Activated CD4-positive, alpha-beta T cell treated with anti-CD3 and anti-CD28 coated beads for 36 hours (primary cell): ENCODE measurements at regions not wholly inside any gene's neighbourhood (a gene's known extent, or its start where the extent isn't known, plus 50 kb on each side); places are given as distances from the start of the nearest gene placed in this dataset.

Experiments
- ATAC-seq: fragments of 200-7000 bp; cut with Tn5 transposase; one replicate; pipeline ENCODE4 v1.10.0; 2021; ENCODE audit warnings: mild to moderate bottlenecking, moderate library complexity
- CTCF ChIA-PET: fragments of 350-600 bp; sonication (Branson Sonifier 250); formaldehyde crosslinking; loops from one replicate; lab custom pipeline; 2021; ENCODE audit warnings: antibody characterized with exemption; lab: Charles Lee
- POLR2A ChIA-PET: fragments of 350-600 bp; sonication (Branson Sonifier 250); formaldehyde crosslinking; loops from one replicate; lab custom pipeline; 2021; ENCODE audit warnings: antibody characterized with exemption, inconsistent platforms; lab: Charles Lee
- DNase-seq: peaks from one replicate; pipeline ENCODE4 v3.0.0-alpha.2; 2020
- H3K27ac Mint-ChIP-seq: one replicate; pipeline ENCODE4 v1.8.0; 2021; ENCODE audit warnings: mixed read lengths
- H3K27me3 Mint-ChIP-seq: one replicate; pipeline ENCODE4 v1.8.0; 2021; ENCODE audit warnings: mixed read lengths
- H3K36me3 Mint-ChIP-seq: one replicate; pipeline ENCODE4 v1.8.0; 2021; ENCODE audit warnings: low read depth, mixed read lengths
- H3K4me1 Mint-ChIP-seq: one replicate; pipeline ENCODE4 v1.8.0; 2021; ENCODE audit warnings: mixed read lengths
- H3K4me3 Mint-ChIP-seq: one replicate; pipeline ENCODE4 v1.8.0; 2021; ENCODE audit warnings: mild to moderate bottlenecking, moderate library complexity, mixed read lengths
- H3K9me3 Mint-ChIP-seq: one replicate; pipeline ENCODE4 v1.8.0; 2021; ENCODE audit warnings: low read depth, mixed read lengths
- intact Hi-C, 2 experiments: fragments of 100-400 bp; cut with DNase I in 1 of 2; cut with micrococcal nuclease in 1 of 2; formaldehyde crosslinking; loops; one replicate each; pipeline versions ENCODE4 v1.14.2 to v1.15.1; 2022 to 2024; cut with DNase I, micrococcal nuclease

GRCh38 chr13:60707878-60708277 is 310.9 kb downstream of the TDRD3 start:
- Mint-ChIP-seq H3K27ac (no peak overlapping the region), H3K36me3 (no peaks in the 10 kb centered on the region), H3K9me3 (no peaks in the 10 kb centered on the region), H3K27me3 (no peaks in the 10 kb centered on the region), H3K4me3 (no peak overlapping the region), H3K4me1 (no peaks in the 10 kb centered on the region)
- intact Hi-C loops, result no loop called here
- no peak for DNase-seq
- no peak for ATAC-seq
- ChIA-PET CTCF (interaction anchor here (1.0 kb wide), 1 partner anchor 257 kb away, joined by 4 read pairs; no protein-coding TSS in a partner anchor), POLR2A (interaction anchor here (0.5 kb wide), 1 partner anchor 125 kb away, joined by 3 read pairs; no protein-coding TSS in a partner anchor)

GRCh38 chr13:60701895-60702294 is 304.9 kb downstream of the TDRD3 start:
- intact Hi-C loops, result no loop called here
- H3K4me1 Mint-ChIP-seq, result no peaks in the 10 kb centered on the region
- H3K4me3 Mint-ChIP-seq, result no peak overlapping the region
- ATAC-seq (no peak), DNase-seq (no peak)
- no peaks in the 10 kb centered on the region for H3K9me3 Mint-ChIP-seq
- CTCF ChIA-PET, result no interaction called here
- no peak overlapping the region for H3K27ac Mint-ChIP-seq
- peaks cover 2% of the 10 kb centered on the region for H3K27me3 Mint-ChIP-seq
- POLR2A ChIA-PET, result no interaction called here
- no peaks in the 10 kb centered on the region for H3K36me3 Mint-ChIP-seq

- H3K9me3 Mint-ChIP-seq, result no peaks in the 10 kb centered on the region
- intact Hi-C loops, result no loop called here
- ChIA-PET POLR2A (no interaction called here), CTCF (no interaction called here)
- H3K4me1 Mint-ChIP-seq, result no peaks in the 10 kb centered on the region
- DNase-seq, result no peak
- H3K36me3 Mint-ChIP-seq, result no peaks in the 10 kb centered on the region
- peaks cover 2% of the 10 kb centered on the region for H3K27me3 Mint-ChIP-seq
- ATAC-seq, result no peak
- H3K4me3 Mint-ChIP-seq, result no peak overlapping the region
- no peak overlapping the region for H3K27ac Mint-ChIP-seq
Observed at GRCh38 chr13:60700994-60701393, 304.0 kb downstream of the TDRD3 start.

DNA sequence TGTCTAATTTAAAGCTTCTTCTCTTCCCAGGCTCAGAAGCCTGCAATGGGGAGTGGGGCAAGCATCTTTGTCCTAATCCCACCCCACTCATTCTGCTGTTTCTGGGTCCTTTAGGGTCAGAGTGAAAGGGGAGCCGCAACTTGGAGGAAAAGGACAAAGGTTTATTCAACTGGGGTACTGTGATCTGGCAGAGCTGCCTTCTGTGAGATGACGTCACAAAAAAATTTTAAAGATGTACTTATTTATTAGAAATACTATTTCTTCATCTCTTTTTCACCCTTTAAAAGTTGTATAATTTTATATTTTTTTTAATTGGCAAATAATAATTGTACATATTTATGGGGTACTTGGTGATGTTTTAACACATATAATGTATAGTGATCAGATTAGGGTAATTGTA is 302.6 kb downstream of the TDRD3 start:
- intact Hi-C loops, result no loop called here
- POLR2A ChIA-PET, result no interaction called here
- CTCF ChIA-PET, result no interaction called here
- H3K36me3 Mint-ChIP-seq, result no peaks in the 10 kb centered on the region
- no peaks in the 10 kb centered on the region for H3K4me1 Mint-ChIP-seq
- no peak overlapping the region for H3K4me3 Mint-ChIP-seq
- ATAC-seq, result no peak
- peaks cover 2% of the 10 kb centered on the region for H3K27me3 Mint-ChIP-seq
- H3K9me3 Mint-ChIP-seq, result no peaks in the 10 kb centered on the region
- no peak for DNase-seq
- no peak overlapping the region for H3K27ac Mint-ChIP-seq

DNA sequence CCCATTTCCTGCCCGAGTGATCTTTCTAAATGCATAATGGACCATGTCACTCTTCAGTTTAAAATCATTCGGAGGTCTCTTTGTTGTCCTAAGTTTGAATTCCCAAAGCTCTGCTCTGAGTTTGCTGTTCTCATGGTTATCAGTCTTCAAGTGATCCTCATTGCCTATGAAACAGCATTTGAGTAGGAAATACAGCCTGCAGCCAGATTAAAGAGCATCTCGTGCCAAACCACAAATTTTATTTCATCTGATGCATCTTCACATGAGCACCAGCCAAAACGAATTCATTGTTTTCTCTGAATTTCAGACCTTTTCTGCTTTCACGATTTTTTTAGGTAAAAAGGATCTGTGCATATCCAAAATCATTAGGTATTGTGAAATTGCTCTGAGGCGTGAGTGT is 299.6 kb downstream of the TDRD3 start:
- ChIA-PET POLR2A (no interaction called here), CTCF (no interaction called here)
- intact Hi-C loops, result no loop called here
- no peaks in the 10 kb centered on the region for H3K9me3 Mint-ChIP-seq
- H3K27me3 Mint-ChIP-seq, result peaks cover 2% of the 10 kb centered on the region
- H3K4me3 Mint-ChIP-seq, result no peak overlapping the region
- H3K4me1 Mint-ChIP-seq, result no peaks in the 10 kb centered on the region
- DNase-seq (no peak), ATAC-seq (no peak)
- H3K27ac Mint-ChIP-seq, result no peak overlapping the region
- no peaks in the 10 kb centered on the region for H3K36me3 Mint-ChIP-seq

DNA sequence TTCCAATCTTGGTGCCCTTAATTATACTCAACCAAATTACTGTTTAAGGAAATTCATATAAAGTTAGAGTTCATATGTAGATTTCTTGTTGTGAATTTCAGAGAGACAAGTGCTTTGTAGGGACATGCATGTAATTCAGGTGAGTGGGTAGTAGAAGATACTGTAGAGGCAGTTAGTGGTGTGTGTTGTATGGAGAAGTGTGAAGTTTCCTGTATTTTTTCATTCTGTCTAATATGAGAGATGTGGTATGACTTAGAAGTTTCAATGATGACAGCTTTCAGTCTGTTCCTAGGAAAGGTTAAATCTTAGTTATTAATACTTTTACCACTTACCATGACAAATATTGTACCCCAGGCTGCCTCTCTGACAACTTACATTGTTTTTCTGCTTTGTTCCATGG is 294.2 kb downstream of the TDRD3 start:
- Mint-ChIP-seq H3K36me3 (no peaks in the 10 kb centered on the region), H3K27ac (no peak overlapping the region), H3K27me3 (no peaks in the 10 kb centered on the region), H3K4me3 (no peak overlapping the region), H3K9me3 (peaks cover 5% of the 10 kb centered on the region), H3K4me1 (peaks cover 2% of the 10 kb centered on the region)
- ChIA-PET CTCF (interaction anchor here (0.7 kb wide), 1 partner anchor 64 kb away, joined by 3 read pairs; no protein-coding TSS in a partner anchor), POLR2A (no interaction called here)
- ATAC-seq (no peak), DNase-seq (no peak)
- intact Hi-C loops, result no loop called here

GRCh38 chr13:60690604-60691003 is 293.6 kb downstream of the TDRD3 start:
- no peak overlapping the region for H3K27ac Mint-ChIP-seq
- H3K9me3 Mint-ChIP-seq, result peaks cover 5% of the 10 kb centered on the region
- ChIA-PET CTCF (no interaction called here), POLR2A (no interaction called here)
- DNase-seq (no peak), ATAC-seq (no peak)
- H3K27me3 Mint-ChIP-seq, result no peaks in the 10 kb centered on the region
- peaks cover 2% of the 10 kb centered on the region for H3K4me1 Mint-ChIP-seq
- intact Hi-C loops, result no loop called here
- H3K4me3 Mint-ChIP-seq, result no peak overlapping the region
- H3K36me3 Mint-ChIP-seq, result no peaks in the 10 kb centered on the region

- H3K4me3 Mint-ChIP-seq, result no peak overlapping the region
- peaks cover 2% of the 10 kb centered on the region for H3K27me3 Mint-ChIP-seq
- intact Hi-C loops, result no loop called here
- peaks cover 2% of the 10 kb centered on the region for H3K4me1 Mint-ChIP-seq
- CTCF ChIA-PET, result interaction anchor here (0.6 kb wide), 1 partner anchor 373 kb away, joined by 4 read pairs; no protein-coding TSS in a partner anchor
- ATAC-seq (peak; percentile 57), DNase-seq (no peak)
- no peaks in the 10 kb centered on the region for H3K36me3 Mint-ChIP-seq
- peaks cover 5% of the 10 kb centered on the region for H3K9me3 Mint-ChIP-seq
- POLR2A ChIA-PET, result no interaction called here
- H3K27ac Mint-ChIP-seq, result no peak overlapping the region
Observed at GRCh38 chr13:60689571-60689970, 292.6 kb downstream of the TDRD3 start.

- intact Hi-C loops, result no loop called here
- no peak overlapping the region for H3K27ac Mint-ChIP-seq
- ChIA-PET CTCF (no interaction called here), POLR2A (no interaction called here)
- H3K4me1 Mint-ChIP-seq, result peaks cover 2% of the 10 kb centered on the region
- no peak for DNase-seq
- H3K4me3 Mint-ChIP-seq, result no peak overlapping the region
- no peaks in the 10 kb centered on the region for H3K36me3 Mint-ChIP-seq
- ATAC-seq, result no peak
- H3K27me3 Mint-ChIP-seq, result peaks cover 2% of the 10 kb centered on the region
- H3K9me3 Mint-ChIP-seq, result peaks cover 5% of the 10 kb centered on the region
Observed at GRCh38 chr13:60689076-60689475, 292.1 kb downstream of the TDRD3 start.

DNA sequence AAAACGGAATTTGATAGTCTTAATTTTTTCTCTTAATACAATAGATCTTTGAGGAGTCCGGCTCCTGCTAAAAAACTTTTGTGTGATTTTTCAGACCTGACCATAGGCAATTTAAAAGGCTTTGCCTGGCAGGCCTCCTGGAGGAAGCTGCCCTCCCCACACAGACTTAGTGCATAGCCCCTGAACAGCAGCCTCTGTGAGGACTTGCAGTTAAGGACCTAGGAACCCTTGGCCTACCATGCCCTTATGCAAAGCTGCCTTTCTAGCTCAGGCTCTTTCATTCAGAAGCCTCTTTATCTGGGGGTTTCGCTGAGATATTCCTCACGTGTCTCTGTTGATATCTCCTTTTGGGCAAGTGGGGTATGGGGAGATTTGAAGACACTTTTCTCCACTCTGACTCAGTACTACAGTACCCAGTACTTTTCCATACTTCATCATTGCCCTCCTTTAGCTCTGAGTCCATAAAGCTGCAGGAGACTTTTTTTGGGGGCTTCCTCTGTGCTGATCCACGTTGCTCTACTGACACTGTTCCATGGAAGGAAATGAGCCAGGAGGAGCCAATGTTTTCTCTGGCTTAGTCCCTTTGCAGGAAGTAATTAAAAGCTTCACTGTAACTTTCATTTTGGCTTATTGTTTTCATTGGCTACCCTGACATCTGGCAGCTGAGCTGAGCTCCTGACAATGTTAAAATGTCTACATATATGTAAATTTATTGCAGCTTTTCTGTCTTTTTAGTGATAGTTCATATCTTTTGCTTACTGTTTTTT is 283.1 kb downstream of the TDRD3 start:
- Mint-ChIP-seq H3K36me3 (no peaks in the 10 kb centered on the region), H3K27ac (no peak overlapping the region), H3K27me3 (no peaks in the 10 kb centered on the region), H3K9me3 (no peaks in the 10 kb centered on the region), H3K4me3 (no peak overlapping the region), H3K4me1 (no peaks in the 10 kb centered on the region)
- ATAC-seq (no peak), DNase-seq (no peak)
- POLR2A ChIA-PET, result no interaction called here
- intact Hi-C loops, result no loop called here
- CTCF ChIA-PET, result no interaction called here

GRCh38 chr13:60679131-60679530 is 282.1 kb downstream of the TDRD3 start:
- Mint-ChIP-seq H3K27ac (no peak overlapping the region), H3K27me3 (no peaks in the 10 kb centered on the region), H3K4me1 (no peaks in the 10 kb centered on the region), H3K9me3 (no peaks in the 10 kb centered on the region), H3K36me3 (no peaks in the 10 kb centered on the region), H3K4me3 (no peak overlapping the region)
- no peak for ATAC-seq
- POLR2A ChIA-PET, result no interaction called here
- intact Hi-C loops, result no loop called here
- no peak for DNase-seq
- CTCF ChIA-PET, result no interaction called here

GRCh38 chr13:60671386-60671785 is 274.4 kb downstream of the TDRD3 start:
- ATAC-seq (no peak), DNase-seq (no peak)
- intact Hi-C loops, result no loop called here
- POLR2A ChIA-PET, result no interaction called here
- Mint-ChIP-seq H3K9me3 (peaks cover 12% of the 10 kb centered on the region), H3K4me1 (no peaks in the 10 kb centered on the region), H3K27me3 (no peaks in the 10 kb centered on the region), H3K36me3 (no peaks in the 10 kb centered on the region), H3K4me3 (no peak overlapping the region), H3K27ac (no peak overlapping the region)
- CTCF ChIA-PET, result no interaction called here
